ENCODE measurements at regions not wholly inside any gene's neighbourhood (a gene's known extent, or its start where the extent isn't known, plus 50 kb on each side); places are given as distances from the start of the nearest gene placed in this dataset.

DNA sequence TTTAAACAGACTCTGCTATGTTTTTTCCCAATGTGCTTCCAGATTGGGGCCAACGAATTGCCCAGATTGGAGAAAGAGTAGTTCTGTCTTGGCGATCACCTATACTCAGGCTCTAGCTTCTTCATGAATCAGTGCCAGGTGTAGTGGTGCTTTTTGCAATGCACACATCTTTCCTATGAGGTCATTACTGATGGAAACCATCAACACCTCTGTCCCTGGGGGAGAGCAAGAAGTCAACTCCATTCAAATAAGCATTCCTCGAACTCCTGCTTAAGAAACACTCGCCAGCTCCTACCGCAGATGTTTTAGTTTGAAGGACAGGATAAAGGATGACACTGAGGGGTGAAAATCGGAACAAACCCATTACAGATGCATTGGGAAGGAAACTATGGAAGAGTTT is 156.5 kb upstream of the DKK2 start:
- no peak for DNase-seq (ENCODE audit: low read depth)
- TF ChIP-seq, protein P1, sequence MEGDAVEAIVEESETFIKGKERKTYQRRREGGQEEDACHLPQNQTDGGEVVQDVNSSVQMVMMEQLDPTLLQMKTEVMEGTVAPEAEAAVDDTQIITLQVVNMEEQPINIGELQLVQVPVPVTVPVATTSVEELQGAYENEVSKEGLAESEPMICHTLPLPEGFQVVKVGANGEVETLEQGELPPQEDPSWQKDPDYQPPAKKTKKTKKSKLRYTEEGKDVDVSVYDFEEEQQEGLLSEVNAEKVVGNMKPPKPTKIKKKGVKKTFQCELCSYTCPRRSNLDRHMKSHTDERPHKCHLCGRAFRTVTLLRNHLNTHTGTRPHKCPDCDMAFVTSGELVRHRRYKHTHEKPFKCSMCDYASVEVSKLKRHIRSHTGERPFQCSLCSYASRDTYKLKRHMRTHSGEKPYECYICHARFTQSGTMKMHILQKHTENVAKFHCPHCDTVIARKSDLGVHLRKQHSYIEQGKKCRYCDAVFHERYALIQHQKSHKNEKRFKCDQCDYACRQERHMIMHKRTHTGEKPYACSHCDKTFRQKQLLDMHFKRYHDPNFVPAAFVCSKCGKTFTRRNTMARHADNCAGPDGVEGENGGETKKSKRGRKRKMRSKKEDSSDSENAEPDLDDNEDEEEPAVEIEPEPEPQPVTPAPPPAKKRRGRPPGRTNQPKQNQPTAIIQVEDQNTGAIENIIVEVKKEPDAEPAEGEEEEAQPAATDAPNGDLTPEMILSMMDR (conservative IDR thresholded peaks at IDR 0.05; ENCODE audit: low read length): no peak

DNA sequence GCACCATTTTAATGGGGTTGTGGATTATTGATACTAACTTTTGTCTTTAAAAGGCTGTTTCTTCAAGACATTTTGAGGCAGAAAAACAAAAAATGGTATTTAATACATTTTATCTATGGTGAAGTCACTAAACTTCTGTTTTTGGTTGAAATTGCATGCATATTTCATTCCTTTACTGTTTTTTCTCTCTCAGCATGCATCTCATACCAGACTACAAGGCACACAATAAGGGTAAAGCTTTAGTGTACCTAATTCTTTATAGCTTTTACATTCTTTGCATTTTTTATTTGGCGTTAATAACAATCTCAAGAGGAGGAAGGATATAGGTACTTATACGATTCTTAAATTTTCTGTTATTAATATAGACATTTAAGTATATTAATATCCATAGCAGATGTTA is 151.0 kb upstream of the DKK2 start:
- DNase-seq (ENCODE audit: low read depth): no peak
- no peak overlapping the region for H3K4me3 ChIP-seq (ENCODE audit: low read length)
- TF ChIP-seq, protein P1 (conservative IDR thresholded peaks at IDR 0.05; ENCODE audit: low read length): no peak

More for the DNA sequence above, 156.5 kb upstream of the DKK2 start:
- H3K4me3 ChIP-seq (ENCODE audit: low read length): no peak overlapping the region

DNA sequence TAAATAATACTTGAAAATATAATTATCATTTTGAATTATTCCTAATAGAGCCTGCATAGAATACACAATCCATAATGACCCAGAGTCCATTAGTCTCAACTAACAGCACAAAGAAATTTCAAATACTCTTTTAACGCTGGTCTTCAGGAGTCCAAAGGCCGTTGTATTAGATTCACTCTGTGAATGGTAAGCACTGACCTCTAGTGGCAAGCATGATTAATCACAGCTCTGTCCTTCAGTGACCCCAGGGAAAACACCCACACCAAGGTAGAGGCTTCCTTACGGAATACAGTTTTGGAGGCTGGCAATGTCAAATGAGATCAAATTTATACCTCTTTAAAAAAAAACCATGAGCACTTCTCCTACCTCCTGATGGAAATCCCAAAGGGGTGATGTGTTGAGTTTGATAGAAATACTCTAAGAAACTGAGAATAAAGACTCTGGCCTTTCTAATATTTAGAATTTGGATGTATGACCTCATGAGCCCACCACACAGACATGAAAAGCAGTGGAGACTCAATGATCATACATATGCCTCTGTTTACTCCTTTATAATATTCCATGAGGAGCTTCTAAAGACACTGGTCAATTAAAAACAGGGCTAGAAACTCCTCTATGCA is 147.2 kb upstream of the DKK2 start:
- TF ChIP-seq, protein P1 (conservative IDR thresholded peaks at IDR 0.05; ENCODE audit: low read length): peak; percentile 90
- H3K4me3 ChIP-seq (ENCODE audit: low read length): no peak overlapping the region
- peak; percentile 68 for DNase-seq (ENCODE audit: low read depth)

DNA sequence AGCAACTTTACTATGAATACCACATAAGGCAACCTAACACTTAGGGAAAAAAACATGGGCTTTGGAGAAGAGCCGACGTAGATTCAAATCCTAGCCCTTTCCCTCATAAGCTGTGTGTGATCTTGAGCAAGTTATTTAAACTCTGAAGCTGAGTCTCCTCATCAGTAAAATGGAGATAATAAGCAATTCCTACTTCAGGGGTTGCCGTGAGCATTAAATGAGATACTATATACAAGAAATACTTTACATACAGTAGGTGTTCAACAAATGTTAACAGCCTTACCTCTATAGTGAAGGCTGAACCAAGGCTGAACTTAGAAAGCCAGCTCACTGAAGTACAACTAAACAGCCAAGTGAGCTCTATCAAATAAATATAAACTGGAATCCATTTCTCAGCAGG is 146.2 kb upstream of the DKK2 start:
- TF ChIP-seq, protein P1 (conservative IDR thresholded peaks at IDR 0.05; ENCODE audit: low read length): no peak
- no peak for DNase-seq (ENCODE audit: low read depth)
- no peak overlapping the region for H3K4me3 ChIP-seq (ENCODE audit: low read length)

DNA sequence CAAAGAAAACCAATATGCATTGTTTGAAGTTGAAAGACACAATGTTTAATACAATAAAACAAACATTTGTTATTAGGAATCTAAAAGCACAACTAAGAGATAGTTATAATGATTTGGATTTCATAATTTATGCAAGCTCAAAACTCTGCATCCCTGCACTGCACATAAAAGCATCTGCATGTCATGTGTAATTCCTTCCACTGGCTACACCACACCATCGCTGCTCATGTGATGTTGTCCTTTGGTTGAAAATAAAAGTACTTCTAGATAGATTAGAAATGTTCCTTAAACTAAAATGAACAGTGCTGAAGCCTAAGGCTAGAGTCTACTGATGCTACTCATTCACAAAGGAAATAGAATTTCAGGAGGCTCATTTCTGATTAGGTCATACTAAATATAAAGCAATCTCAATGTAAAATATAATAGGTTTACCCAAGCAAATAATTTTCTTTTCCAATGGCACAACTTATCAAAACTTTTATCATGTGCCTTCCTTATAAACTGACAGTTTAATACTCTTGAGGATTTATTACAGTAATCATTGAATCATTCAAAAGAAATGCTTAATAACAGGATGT is 130.8 kb upstream of the DKK2 start:
- no peak overlapping the region for H3K4me3 ChIP-seq (ENCODE audit: low read length)
- TF ChIP-seq, protein P1 (conservative IDR thresholded peaks at IDR 0.05; ENCODE audit: low read length): peak; percentile 29
- no peak for DNase-seq (ENCODE audit: low read depth)

DNA sequence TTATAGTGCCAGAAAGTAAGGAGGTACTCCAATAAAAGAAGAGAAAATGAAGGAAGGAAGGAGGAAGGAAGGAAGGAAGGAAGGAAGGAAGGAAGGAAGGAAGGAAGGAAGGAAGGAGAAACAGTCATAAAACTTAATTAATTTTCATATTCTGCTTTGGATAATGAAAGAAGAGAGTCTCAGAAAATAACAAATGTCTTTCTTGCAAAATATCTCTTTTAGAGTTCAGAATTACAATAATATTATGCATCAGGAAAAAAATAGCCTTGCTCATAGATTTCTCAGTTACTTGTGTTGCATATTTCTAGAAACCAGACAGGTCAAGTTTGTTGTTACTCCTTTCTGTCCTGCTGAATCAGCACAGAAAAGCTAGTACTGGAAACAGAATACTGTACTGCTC is 130.1 kb upstream of the DKK2 start:
- TF ChIP-seq, protein P1 (conservative IDR thresholded peaks at IDR 0.05; ENCODE audit: low read length): no peak
- H3K4me3 ChIP-seq (ENCODE audit: low read length): no peak overlapping the region
- no peak for DNase-seq (ENCODE audit: low read depth)

DNA sequence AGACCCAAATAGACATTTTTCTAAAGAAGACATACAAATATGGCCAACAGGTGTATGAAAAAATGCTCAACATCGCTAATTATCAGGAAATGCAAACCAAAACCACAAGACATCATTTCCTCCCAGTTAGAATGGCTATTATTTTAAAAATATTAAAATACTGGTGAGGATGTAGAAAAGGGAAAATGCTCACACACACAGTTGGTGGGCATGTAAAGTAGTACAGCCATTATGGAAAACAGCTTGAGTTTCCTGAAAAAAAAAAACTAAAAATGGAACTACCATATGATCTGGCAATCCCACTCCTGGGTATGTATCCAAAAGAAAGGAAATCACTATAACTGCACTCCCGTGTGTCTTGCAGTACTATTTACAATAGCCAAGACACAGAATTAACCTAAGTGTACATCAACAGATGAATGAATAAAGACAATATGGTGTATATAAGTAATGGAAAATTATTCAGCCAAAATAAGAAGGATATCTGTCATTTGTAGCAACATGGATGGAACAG is 128.9 kb upstream of the DKK2 start:
- DNase-seq (ENCODE audit: low read depth): no peak
- TF ChIP-seq, protein P1 (conservative IDR thresholded peaks at IDR 0.05; ENCODE audit: low read length): no peak
- no peak overlapping the region for H3K4me3 ChIP-seq (ENCODE audit: low read length)

Measured in AG10803 (cell line).